Neuronal stem cell (in vitro differentiated cells): ENCODE measurements at regions not wholly inside any gene's neighbourhood (a gene's known extent, or its start where the extent isn't known, plus 50 kb on each side); places are given as distances from the start of the nearest gene placed in this dataset.

Source experiments
- DNase-seq: peaks from one replicate; pipeline ENCODE4 v3.0.0-alpha.2; 2013; ENCODE audit warnings: low spot score
- H2AFZ ChIP-seq: one replicate; pipeline ENCODE4 v1.6.1; 2013; ENCODE audit warnings: mild to moderate bottlenecking, low read length, inconsistent platforms
- H2AK5ac ChIP-seq: 2 replicates; pipeline ENCODE4 v1.6.1; 2013; ENCODE audit warnings: low read depth, mild to moderate bottlenecking, inconsistent platforms, low read length, moderate library complexity, mixed read lengths
- H2BK120ac ChIP-seq: 2 replicates; pipeline ENCODE4 v1.6.1; 2013; ENCODE audit warnings: low read depth, mild to moderate bottlenecking, inconsistent platforms, low read length, moderate library complexity, mixed read lengths
- H2BK12ac ChIP-seq: one replicate; pipeline ENCODE4 v1.6.1; 2013; ENCODE audit warnings: low read length, inconsistent platforms
- H2BK15ac ChIP-seq: 2 replicates; pipeline ENCODE4 v1.6.1; 2013; ENCODE audit warnings: mild to moderate bottlenecking, low read length, inconsistent platforms, mixed read lengths
- H2BK5ac ChIP-seq: one replicate; pipeline ENCODE4 v1.6.1; 2013; ENCODE audit warnings: inconsistent platforms, mild to moderate bottlenecking, low read length, moderate library complexity
- H3K14ac ChIP-seq: one replicate; pipeline ENCODE4 v1.6.1; 2013; ENCODE audit warnings: low read length, inconsistent platforms
- H3K18ac ChIP-seq: 2 replicates; pipeline ENCODE4 v1.6.1; 2013; ENCODE audit warnings: low read length, inconsistent platforms
- H3K23ac ChIP-seq: 2 replicates; pipeline ENCODE4 v1.6.1; 2013; ENCODE audit warnings: low read depth, mild to moderate bottlenecking, mixed read lengths, low read length, inconsistent platforms; ENCODE audit not compliant: poor library complexity
- H3K27ac ChIP-seq: replicated peaks from 3 replicates; pipeline ENCODE4 v1.5.1; 2013; ENCODE audit warnings: low read length, inconsistent platforms
- H3K27me3 ChIP-seq, 3 experiments: 2 replicates each; pipeline ENCODE4 v1.6.1; 2013; ENCODE audit warnings: low read length in 3 of 3, mild to moderate bottlenecking in 2 of 3, inconsistent platforms in 1 of 3, low read depth in 1 of 3, mixed read lengths in 1 of 3, moderate library complexity in 1 of 3; ENCODE audit not compliant: control insufficient read depth in 3 of 3, insufficient read depth in 3 of 3
- H3K36me3 ChIP-seq, 2 donors: replicated peaks in 1 of 2; 2 replicates each; pipeline ENCODE4 v1.6.1; 2013; ENCODE audit warnings: low read length in 2 of 2; ENCODE audit not compliant: control insufficient read depth in 2 of 2, insufficient read depth in 2 of 2
- H3K4ac ChIP-seq: 2 replicates; pipeline ENCODE4 v1.6.1; 2013; ENCODE audit warnings: inconsistent platforms, mild to moderate bottlenecking, low read length, moderate library complexity
- H3K4me1 ChIP-seq, 2 donors: 1 replicate in 1 of 2; 2 replicates in 1 of 2; pipeline ENCODE4 v1.6.1; 2013; ENCODE audit warnings: low read length in 2 of 2, low read depth in 1 of 2; ENCODE audit not compliant: control insufficient read depth in 2 of 2, insufficient read depth in 1 of 2
- H3K4me2 ChIP-seq: one replicate; pipeline ENCODE4 v1.6.1; 2013; ENCODE audit warnings: mild to moderate bottlenecking, low read length, inconsistent platforms; ENCODE audit not compliant: insufficient read depth, poor library complexity, severe bottlenecking
- H3K4me3 ChIP-seq, 2 donors: 2 replicates each; pipeline ENCODE4 v1.5.1; 2013; ENCODE audit warnings: low read length in 2 of 2, mild to moderate bottlenecking in 2 of 2, inconsistent platforms in 1 of 2, moderate library complexity in 1 of 2
- H3K79me1 ChIP-seq: one replicate; pipeline ENCODE4 v1.6.1; 2013; ENCODE audit warnings: low read depth, mild to moderate bottlenecking, inconsistent platforms, low read length, moderate library complexity
- H3K9ac ChIP-seq: one replicate; pipeline ENCODE4 v1.6.1; 2013; ENCODE audit warnings: mild to moderate bottlenecking, low read depth, low read length, inconsistent platforms; ENCODE audit not compliant: poor library complexity
- H3K9me3 ChIP-seq, 2 donors: replicated peaks in 1 of 2; 2 replicates each; pipeline versions ENCODE3 to v1.6.1; 2013; ENCODE audit warnings: low read length in 2 of 2, mild to moderate bottlenecking in 2 of 2, inconsistent platforms in 1 of 2, low read depth in 1 of 2, mixed read lengths in 1 of 2, moderate library complexity in 1 of 2; ENCODE audit not compliant: control insufficient read depth in 2 of 2, insufficient read depth in 1 of 2
- H4K8ac ChIP-seq: one replicate; pipeline ENCODE4 v1.6.1; 2013; ENCODE audit warnings: low read depth, mild to moderate bottlenecking, inconsistent platforms, low read length, moderate library complexity
- H4K91ac ChIP-seq: one replicate; pipeline ENCODE4 v1.6.1; 2013; ENCODE audit warnings: low read length, low read depth, mild to moderate bottlenecking, inconsistent platforms; ENCODE audit not compliant: poor library complexity
- WGBS, 2 donors: extraction: QIAGEN DNeasy Blood & Tissue Kit; methylation state at CpG; one replicate each; pipeline ENCODE4 v1.1.7; 2013; ENCODE audit warnings: missing lambda C conversion rate in 2 of 2, mixed read lengths in 1 of 2; ENCODE audit not compliant: insufficient read length in 2 of 2, insufficient replicate concordance in 1 of 2; ENCODE audit errors: extremely low coverage in 2 of 2; 5-methylcytosine and 5-hydroxymethylcytosine counted together

GRCh38 chrX:26954029-26954428, 509.1 kb downstream of the PPP4R3C start:
- no peak overlapping the region for H2BK15ac ChIP-seq
- no peak for DNase-seq
- H3K36me3 ChIP-seq = no peaks in the 10 kb centered on the region
- H4K91ac ChIP-seq = no peak overlapping the region
- no peaks in the 10 kb centered on the region for H3K79me1 ChIP-seq
- no peak overlapping the region for H3K27ac ChIP-seq
- H2AFZ ChIP-seq = no peak overlapping the region
- H2BK5ac ChIP-seq = no peak overlapping the region
- H3K4me3 ChIP-seq = no peak overlapping the region
- no peak overlapping the region for H2BK12ac ChIP-seq
- no peaks in the 10 kb centered on the region for H3K27me3 ChIP-seq
- H3K4ac ChIP-seq = no peak overlapping the region
- no peak overlapping the region for H3K18ac ChIP-seq
- no peaks in the 10 kb centered on the region for H3K9me3 ChIP-seq
- H3K14ac ChIP-seq = no peak overlapping the region
- no CpG with 5 or more reads among the region's 2 CpGs for WGBS, 2 donors
- H3K4me1 ChIP-seq = no peaks in the 10 kb centered on the region
- no peak overlapping the region for H3K23ac ChIP-seq
- H4K8ac ChIP-seq = no peak overlapping the region
- H2BK120ac ChIP-seq = no peak overlapping the region
- H2AK5ac ChIP-seq = no peak overlapping the region
- no peak overlapping the region for H3K9ac ChIP-seq
- H3K4me2 ChIP-seq = no peak overlapping the region

- Histone ChIP-seq H3K27ac (no peak overlapping the region), H3K18ac (no peak overlapping the region), H4K8ac (no peak overlapping the region), H3K4me2 (no peak overlapping the region), H2AFZ (no peak overlapping the region), H3K36me3 (no peaks in the 10 kb centered on the region), H2BK5ac (no peak overlapping the region), H3K27me3 (no peaks in the 10 kb centered on the region), H3K79me1 (no peaks in the 10 kb centered on the region), H3K14ac (no peak overlapping the region), H2AK5ac (no peak overlapping the region), H3K4ac (no peak overlapping the region), H2BK120ac (no peak overlapping the region), H3K4me1 (no peaks in the 10 kb centered on the region), H3K9ac (no peak overlapping the region), H2BK15ac (no peak overlapping the region), H2BK12ac (no peak overlapping the region), H3K4me3 (no peak overlapping the region), H4K91ac (no peak overlapping the region), H3K23ac (no peak overlapping the region), H3K9me3 (no peaks in the 10 kb centered on the region)
- WGBS, 2 donors = no CpG with 5 or more reads among the region's 2 CpGs
- DNase-seq = no peak
These were observed 510.9 kb downstream of the PPP4R3C start for GRCh38 chrX:26952213-26952612.

- no peak overlapping the region for H2BK12ac ChIP-seq
- no peaks in the 10 kb centered on the region for H3K36me3 ChIP-seq
- no peak overlapping the region for H3K9ac ChIP-seq
- H3K23ac ChIP-seq = no peak overlapping the region
- H3K27me3 ChIP-seq = no peaks in the 10 kb centered on the region
- no peak overlapping the region for H3K14ac ChIP-seq
- H3K4me2 ChIP-seq = no peak overlapping the region
- no peak overlapping the region for H3K27ac ChIP-seq
- WGBS, 2 donors = no CpG with 5 or more reads among the region's 2 CpGs
- H3K9me3 ChIP-seq = no peaks in the 10 kb centered on the region
- no peak overlapping the region for H3K4ac ChIP-seq
- H2AFZ ChIP-seq = no peak overlapping the region
- H3K18ac ChIP-seq = no peak overlapping the region
- H3K4me3 ChIP-seq = no peak overlapping the region
- H3K4me1 ChIP-seq = no peaks in the 10 kb centered on the region
- no peak overlapping the region for H2BK5ac ChIP-seq
- H4K8ac ChIP-seq = no peak overlapping the region
- H3K79me1 ChIP-seq = no peaks in the 10 kb centered on the region
- H2BK15ac ChIP-seq = no peak overlapping the region
- H4K91ac ChIP-seq = no peak overlapping the region
- no peak overlapping the region for H2AK5ac ChIP-seq
- H2BK120ac ChIP-seq = no peak overlapping the region
- no peak for DNase-seq
These were observed 535.7 kb downstream of the PPP4R3C start for GRCh38 chrX:26927419-26927818.

- no peak overlapping the region for H3K23ac ChIP-seq
- H2BK12ac ChIP-seq = no peak overlapping the region
- no peak overlapping the region for H3K27ac ChIP-seq
- H2BK15ac ChIP-seq = no peak overlapping the region
- H3K14ac ChIP-seq = no peak overlapping the region
- H3K4me1 ChIP-seq = no peaks in the 10 kb centered on the region
- H3K27me3 ChIP-seq = no peaks in the 10 kb centered on the region
- no peaks in the 10 kb centered on the region for H3K9me3 ChIP-seq
- no peak overlapping the region for H3K4me2 ChIP-seq
- H4K8ac ChIP-seq = no peak overlapping the region
- no peak overlapping the region for H3K4ac ChIP-seq
- no peak overlapping the region for H2BK120ac ChIP-seq
- no peak for DNase-seq
- H3K79me1 ChIP-seq = no peaks in the 10 kb centered on the region
- no peak overlapping the region for H2BK5ac ChIP-seq
- H2AFZ ChIP-seq = no peak overlapping the region
- no peak overlapping the region for H2AK5ac ChIP-seq
- no peak overlapping the region for H3K18ac ChIP-seq
- no peaks in the 10 kb centered on the region for H3K36me3 ChIP-seq
- H3K4me3 ChIP-seq = no peak overlapping the region
- no peak overlapping the region for H3K9ac ChIP-seq
- no peak overlapping the region for H4K91ac ChIP-seq
These were observed 538.1 kb downstream of the PPP4R3C start for GRCh38 chrX:26925088-26925487.
